SK-N-SH (cell line): ENCODE measurements at regions not wholly inside any gene's neighbourhood (a gene's known extent, or its start where the extent isn't known, plus 50 kb on each side); places are given as distances from the start of the nearest gene placed in this dataset.
A peak's percentile ranks its signal among the peaks of the same experiment; 100 is the strongest.

Experiments
- CTCF ChIA-PET: fragments of 300-600, 350-600 bp; formaldehyde crosslinking; extraction: SDS; loops from one replicate; lab custom pipeline; 2021; lab: Yijun Ruan, JAX
- POLR2A ChIA-PET: fragments of 350-600 bp; sonication (Branson Sonifier 250); formaldehyde crosslinking; extraction: SDS; loops from one replicate; lab custom pipeline; 2020; ENCODE audit warnings: antibody characterized with exemption, inconsistent platforms; lab: Yijun Ruan, JAX
- DNase-seq: peaks from one replicate; pipeline ENCODE4 v3.0.0; 2012
- H2AFZ ChIP-seq: fragments of 200-600 bp; sonication (generic); 2 replicates; pipeline ENCODE4 v1.8.1; 2016; ENCODE audit warnings: antibody characterized with exemption, mild to moderate bottlenecking, low read depth
- H3F3A ChIP-seq: fragments of 200-600 bp; sonication (generic); replicated peaks from 2 replicates; pipeline ENCODE3; 2016; ENCODE audit warnings: antibody characterized with exemption, mild to moderate bottlenecking; ENCODE audit not compliant: insufficient read depth
- H3K27ac ChIP-seq, 2 experiments: fragments of 200-500 bp in 1 of 2; fragments of 200-600 bp in 1 of 2; sonication (Bioruptor generic) in 1 of 2; sonication (generic), shearing (Covaris generic) in 1 of 2; 2 replicates each; pipeline versions ENCODE4 v1.5.1 to v1.6.1; 2014 to 2016; ENCODE audit warnings: low read depth in 2 of 2, inconsistent platforms in 1 of 2, low read length in 1 of 2, mild to moderate bottlenecking in 1 of 2, mixed read lengths in 1 of 2
- H3K27me3 ChIP-seq: fragments of 200-600 bp; sonication (generic), shearing (Covaris generic); 2 replicates; pipeline ENCODE4 v1.6.1; 2016; ENCODE audit warnings: mixed run types; ENCODE audit not compliant: insufficient read depth
- H3K36me3 ChIP-seq, 2 experiments: fragments of 200-500 bp in 1 of 2; fragments of 200-600 bp in 1 of 2; sonication (Bioruptor generic) in 1 of 2; sonication (generic) in 1 of 2; replicated peaks in 1 of 2; 2 replicates each; pipeline versions ENCODE3 to v1.5.1; 2014 to 2016; ENCODE audit warnings: low read length in 1 of 2, mild to moderate bottlenecking in 1 of 2; ENCODE audit not compliant: insufficient read depth in 2 of 2, control insufficient read depth in 1 of 2
- H3K4me1 ChIP-seq, 2 experiments: fragments of 200-500 bp in 1 of 2; fragments of 200-600 bp in 1 of 2; sonication (Bioruptor generic) in 1 of 2; sonication (generic), shearing (Covaris generic) in 1 of 2; 2 replicates each; pipeline versions ENCODE4 v1.5.1 to v1.6.1; 2014 to 2016; ENCODE audit warnings: low read depth in 1 of 2, low read length in 1 of 2, mixed run types in 1 of 2; ENCODE audit not compliant: insufficient read depth in 2 of 2, control insufficient read depth in 1 of 2
- H3K4me2 ChIP-seq: fragments of 200-600 bp; sonication (generic), shearing (Covaris generic); 2 replicates; pipeline ENCODE4 v1.6.1; 2017; ENCODE audit warnings: mixed run types
- H3K4me3 ChIP-seq, 2 experiments: fragments of 200-500 bp in 1 of 2; fragments of 200-600 bp in 1 of 2; sonication (Bioruptor generic) in 1 of 2; sonication (generic), shearing (Covaris generic) in 1 of 2; 2 replicates each; pipeline versions ENCODE4 v1.5.1 to v1.8.1; 2014 to 2016; ENCODE audit warnings: low read depth in 2 of 2, inconsistent platforms in 1 of 2, low read length in 1 of 2, mild to moderate bottlenecking in 1 of 2, mixed read lengths in 1 of 2, moderate library complexity in 1 of 2
- H3K79me2 ChIP-seq: fragments of 200-600 bp; sonication (generic); 2 replicates; pipeline ENCODE4 v1.8.1; 2017; ENCODE audit warnings: mild to moderate bottlenecking; ENCODE audit not compliant: insufficient read depth
- H3K9ac ChIP-seq: fragments of 200-600 bp; sonication (generic); 2 replicates; pipeline ENCODE4 v1.6.1; 2017; ENCODE audit warnings: mixed run types
- H3K9me2 ChIP-seq: fragments of 200-600 bp; sonication (generic); 2 replicates; pipeline ENCODE4 v1.6.1; 2017; ENCODE audit warnings: mixed run types
- H3K9me3 ChIP-seq: fragments of 200-600 bp; sonication (generic); 2 replicates; pipeline ENCODE4 v1.6.1; 2017; ENCODE audit warnings: mixed run types, mild to moderate bottlenecking, moderate library complexity
- H4K20me1 ChIP-seq: fragments of 200-600 bp; sonication (generic); 2 replicates; pipeline ENCODE4 v1.6.1; 2017; ENCODE audit warnings: mild to moderate bottlenecking, mixed run types; ENCODE audit not compliant: insufficient read depth
- EP300 ChIP-seq, 2 experiments: IDR thresholded peaks; 2 replicates each; pipeline versions ENCODE4 v1.4.0 to v1.6.1; 2012; ENCODE audit warnings: borderline replicate concordance in 1 of 2, low read depth in 1 of 2, low read length in 1 of 2
- FOSL2 ChIP-seq: IDR thresholded peaks from 2 replicates; pipeline ENCODE4 v1.4.0; 2012; ENCODE audit warnings: low read depth, mild to moderate bottlenecking, moderate library complexity, borderline replicate concordance
- MAX ChIP-seq: IDR thresholded peaks from 2 replicates; pipeline ENCODE4 v1.4.0; 2012; ENCODE audit warnings: low read depth
- NFIC ChIP-seq: IDR thresholded peaks from 2 replicates; pipeline ENCODE4 v1.4.0; 2012; ENCODE audit warnings: borderline replicate concordance
- RAD21 ChIP-seq: IDR thresholded peaks from 2 replicates; pipeline ENCODE4 v1.6.1; 2012; ENCODE audit warnings: mild to moderate bottlenecking, low read length
- RCOR1 ChIP-seq: fragments of 150-350 bp; IDR thresholded peaks from 2 replicates; pipeline ENCODE4 v1.6.1; 2017; ENCODE audit warnings: antibody characterized with exemption, low read length
- RXRA ChIP-seq: IDR thresholded peaks from 2 replicates; pipeline ENCODE4 v1.4.0; 2012; ENCODE audit warnings: low read depth, mild to moderate bottlenecking, borderline replicate concordance
- SMC3 ChIP-seq: IDR thresholded peaks from 2 replicates; pipeline ENCODE4 v1.6.1; 2012; ENCODE audit warnings: low read depth, low read length, improper control_type of control experiment
- TCF12 ChIP-seq: IDR thresholded peaks from 2 replicates; pipeline ENCODE4 v1.4.0; 2012
- ZBTB33 ChIP-seq: IDR thresholded peaks from 2 replicates; pipeline ENCODE4 v1.4.0; 2012; ENCODE audit warnings: low read depth, borderline replicate concordance
- WGBS: methylation state at CpG from one replicate; pipeline ENCODE4 v1.1.6; 2017; ENCODE audit warnings: low lambda C conversion rate; 5-methylcytosine and 5-hydroxymethylcytosine counted together
- TF ChIP-seq, protein P1 (sequence below): IDR thresholded peaks from 2 replicates; pipeline ENCODE4; 2012

- Histone ChIP-seq H3K27me3 (no peaks in the 10 kb centered on the region), H3K27ac (peak overlapping the region; percentile 38 to 82; a peak in 3 of 4 replicates), H3K79me2 (peaks cover 33% of the 10 kb centered on the region), H3K9ac (no peak overlapping the region), H3K9me3 (no peaks in the 10 kb centered on the region), H3K9me2 (no peaks in the 10 kb centered on the region), H2AFZ (no peak overlapping the region), H3K36me3 (no peaks in the 10 kb centered on the region), H4K20me1 (no peaks in the 10 kb centered on the region), H3F3A (peaks cover 19% of the 10 kb centered on the region), H3K4me2 (no peak overlapping the region), H3K4me3 (no peak overlapping the region), H3K4me1 (peaks cover 26 to 43% of the 10 kb centered on the region in 2 experiments)
- DNase-seq = no peak
- peak; percentile 40; the same call in 1 of the 2 replicates for TF ChIP-seq NFIC
- no peak for TF ChIP-seq RAD21
- no peak for TF ChIP-seq RCOR1
- TF ChIP-seq ZBTB33 = no peak
- TF ChIP-seq RXRA = no peak
- TF ChIP-seq FOSL2 = no peak
- TF ChIP-seq, protein P1, sequence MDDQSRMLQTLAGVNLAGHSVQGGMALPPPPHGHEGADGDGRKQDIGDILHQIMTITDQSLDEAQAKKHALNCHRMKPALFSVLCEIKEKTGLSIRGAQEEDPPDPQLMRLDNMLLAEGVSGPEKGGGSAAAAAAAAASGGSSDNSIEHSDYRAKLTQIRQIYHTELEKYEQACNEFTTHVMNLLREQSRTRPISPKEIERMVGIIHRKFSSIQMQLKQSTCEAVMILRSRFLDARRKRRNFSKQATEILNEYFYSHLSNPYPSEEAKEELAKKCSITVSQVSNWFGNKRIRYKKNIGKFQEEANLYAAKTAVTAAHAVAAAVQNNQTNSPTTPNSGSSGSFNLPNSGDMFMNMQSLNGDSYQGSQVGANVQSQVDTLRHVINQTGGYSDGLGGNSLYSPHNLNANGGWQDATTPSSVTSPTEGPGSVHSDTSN = peak; percentile 63
- no peak for TF ChIP-seq MAX
- TF ChIP-seq TCF12 = no peak
- CTCF ChIA-PET = interaction anchor here (0.6 to 2.1 kb wide), 10 partner anchors 10 to 217 kb away, joined by 3 to 9 read pairs (median 4); no protein-coding TSS in a partner anchor
- POLR2A ChIA-PET = no interaction called here
- 48% methylated on average over 4 of the region's 4 CpGs for whole genome bisulfite sequencing
These were observed 393.1 kb upstream of the RGS6 start for GRCh38 chr14:71538938-71539649.

GRCh38 chr14:71539650-71540285 lies 392.5 kb upstream of the RGS6 start:
- peak overlapping the region; percentile 38 to 82; a peak in 3 of 4 replicates for H3K27ac ChIP-seq

More at GRCh38 chr14:71539650-71540285, 392.5 kb upstream of the RGS6 start:
- ChIA-PET POLR2A (no interaction called here), CTCF (interaction anchor here (0.6 to 2.1 kb wide), 9 partner anchors 10 to 218 kb away, joined by 3 to 9 read pairs (median 3); no protein-coding TSS in a partner anchor)
- Histone ChIP-seq H3K9me3 (no peaks in the 10 kb centered on the region), H3K9ac (no peak overlapping the region), H3K36me3 (no peaks in the 10 kb centered on the region), H3K4me3 (no peak overlapping the region; a peak in 1 of 4 replicates), H3K79me2 (peaks cover 27% of the 10 kb centered on the region; the same call in 1 of the 2 replicates), H2AFZ (no peak overlapping the region; the same call in 1 of the 2 replicates), H3K9me2 (no peaks in the 10 kb centered on the region), H4K20me1 (no peaks in the 10 kb centered on the region), H3K4me2 (peak overlapping the region; percentile 45; the same call in 1 of the 2 replicates), H3F3A (peaks cover 22% of the 10 kb centered on the region), H3K27me3 (no peaks in the 10 kb centered on the region), H3K4me1 (peaks cover 26 to 43% of the 10 kb centered on the region in 2 experiments)
- WGBS = 36% methylated on average over 8 of the region's 8 CpGs
- DNase-seq = peak; percentile 42
- TF ChIP-seq RAD21 = peak; percentile 18; the same call in 1 of the 2 replicates
- TF ChIP-seq, protein P1 = peak; percentile 48
- no peak for TF ChIP-seq SMC3
- TF ChIP-seq EP300 (IDR thresholded peaks at IDR 0.05; ENCODE audit: borderline replicate concordance in 1 of 2, low read depth in 1 of 2, low read length in 1 of 2) = peak in 1 of 2 experiments; percentile 49; a peak in 1 of 4 replicates
